ENCODE measurements at regions not wholly inside any gene's neighbourhood (a gene's known extent, or its start where the extent isn't known, plus 50 kb on each side); places are given as distances from the start of the nearest gene placed in this dataset.
A peak's percentile ranks its signal among the peaks of the same experiment; 100 is the strongest.

DNA sequence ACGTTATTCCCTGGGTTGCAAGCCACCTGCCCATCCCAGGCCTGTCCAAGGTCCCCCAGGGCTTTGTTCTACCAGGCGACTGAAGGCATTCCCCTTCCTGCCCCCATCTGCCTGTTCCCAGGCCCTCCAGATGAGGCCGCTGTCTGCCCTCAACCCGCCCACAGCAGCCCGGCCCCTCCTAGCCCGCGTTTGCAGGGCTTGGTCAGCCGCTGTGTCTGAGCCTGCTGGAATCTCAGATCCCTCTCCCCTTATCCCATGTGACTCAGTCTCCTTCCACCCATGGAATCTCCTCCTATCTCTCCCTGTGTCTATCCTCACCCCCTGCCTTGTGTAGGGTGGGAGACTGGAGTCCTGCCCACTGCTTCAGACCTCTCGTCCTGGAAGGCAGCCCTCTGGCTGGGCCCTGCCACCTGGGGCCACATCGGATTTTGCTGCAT, 186.0 kb upstream of the TNRC6C start:
- DNase-seq (ENCODE audit: low read depth, low spot score) = no peak
- ChIA-PET POLR2A (no interaction called here), CTCF (no interaction called here)
- Histone ChIP-seq H3K27me3 (ENCODE audit: control insufficient read depth, insufficient read depth, low read length) (peaks cover 9% of the 10 kb centered on the region), H3K4me3 (ENCODE audit: low read depth, low read length) (no peak overlapping the region), H3K27ac (ENCODE audit: low read depth, low read length) (no peak overlapping the region), H3K9me3 (ENCODE audit: control insufficient read depth, insufficient read depth, low read length) (no peaks in the 10 kb centered on the region; the same call in 1 of the 2 replicates)
- TF ChIP-seq, protein P1, sequence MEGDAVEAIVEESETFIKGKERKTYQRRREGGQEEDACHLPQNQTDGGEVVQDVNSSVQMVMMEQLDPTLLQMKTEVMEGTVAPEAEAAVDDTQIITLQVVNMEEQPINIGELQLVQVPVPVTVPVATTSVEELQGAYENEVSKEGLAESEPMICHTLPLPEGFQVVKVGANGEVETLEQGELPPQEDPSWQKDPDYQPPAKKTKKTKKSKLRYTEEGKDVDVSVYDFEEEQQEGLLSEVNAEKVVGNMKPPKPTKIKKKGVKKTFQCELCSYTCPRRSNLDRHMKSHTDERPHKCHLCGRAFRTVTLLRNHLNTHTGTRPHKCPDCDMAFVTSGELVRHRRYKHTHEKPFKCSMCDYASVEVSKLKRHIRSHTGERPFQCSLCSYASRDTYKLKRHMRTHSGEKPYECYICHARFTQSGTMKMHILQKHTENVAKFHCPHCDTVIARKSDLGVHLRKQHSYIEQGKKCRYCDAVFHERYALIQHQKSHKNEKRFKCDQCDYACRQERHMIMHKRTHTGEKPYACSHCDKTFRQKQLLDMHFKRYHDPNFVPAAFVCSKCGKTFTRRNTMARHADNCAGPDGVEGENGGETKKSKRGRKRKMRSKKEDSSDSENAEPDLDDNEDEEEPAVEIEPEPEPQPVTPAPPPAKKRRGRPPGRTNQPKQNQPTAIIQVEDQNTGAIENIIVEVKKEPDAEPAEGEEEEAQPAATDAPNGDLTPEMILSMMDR (IDR thresholded peaks at IDR 0.05; ENCODE audit: low read depth, low read length) = peak; percentile 43

DNA sequence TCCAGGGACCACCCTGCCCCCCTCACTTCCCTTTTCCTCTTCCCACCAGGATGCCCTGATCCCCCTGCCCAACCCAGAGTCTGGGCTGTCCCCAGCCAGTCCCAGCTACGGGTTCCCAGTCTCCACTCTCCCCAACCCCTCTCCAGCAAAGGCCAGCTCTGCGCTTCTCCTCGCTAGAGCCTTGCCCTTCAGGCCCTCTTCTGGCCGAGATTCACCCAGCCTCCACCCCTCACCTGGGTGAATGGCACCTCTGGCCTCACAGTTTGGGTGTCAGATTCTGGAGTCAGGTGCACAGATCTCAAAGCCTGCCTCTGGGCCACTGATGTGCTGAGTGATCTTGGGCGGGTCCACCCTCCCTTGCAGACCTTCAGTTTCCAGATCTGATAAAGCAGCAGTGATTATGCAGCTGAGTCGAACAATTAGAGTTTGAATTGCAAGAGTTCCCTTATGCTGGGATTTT, 185.6 kb upstream of the TNRC6C start:
- ChIA-PET POLR2A (no interaction called here), CTCF (no interaction called here)
- TF ChIP-seq, protein P1 (IDR thresholded peaks at IDR 0.05; ENCODE audit: low read depth, low read length) = no peak

DNA sequence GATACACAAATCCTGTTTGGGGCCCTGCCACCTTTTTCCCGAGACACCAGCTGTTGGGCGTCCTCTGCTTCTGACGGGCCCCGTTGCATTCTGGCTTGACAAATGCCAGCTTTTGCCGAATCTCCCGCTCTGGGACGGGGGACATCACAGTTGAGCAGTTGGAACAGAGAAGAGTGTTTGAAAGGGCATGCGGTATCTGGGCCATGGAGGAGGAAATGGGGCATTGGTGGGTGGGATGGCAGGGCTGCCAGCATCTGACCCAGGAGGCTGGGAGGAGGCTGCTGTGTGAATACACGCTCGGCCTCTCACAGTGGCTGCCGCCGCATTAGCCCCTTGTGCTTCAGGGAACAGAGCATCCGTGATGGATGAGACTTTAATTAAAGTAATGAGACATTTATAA, 184.3 kb upstream of the TNRC6C start:
- TF ChIP-seq, protein P1 (IDR thresholded peaks at IDR 0.05; ENCODE audit: low read depth, low read length) = no peak
- Histone ChIP-seq H3K4me3 (ENCODE audit: low read depth, low read length) (no peak overlapping the region), H3K27me3 (ENCODE audit: control insufficient read depth, insufficient read depth, low read length) (peaks cover 16% of the 10 kb centered on the region), H3K9me3 (ENCODE audit: control insufficient read depth, insufficient read depth, low read length) (no peaks in the 10 kb centered on the region; the same call in 1 of the 2 replicates), H3K27ac (ENCODE audit: low read depth, low read length) (no peak overlapping the region)
- ChIA-PET POLR2A (no interaction called here), CTCF (no interaction called here)
- no peak for DNase-seq (ENCODE audit: low read depth, low spot score)

More for the DNA sequence above, 185.6 kb upstream of the TNRC6C start:
- H3K27me3 ChIP-seq (ENCODE audit: control insufficient read depth, insufficient read depth, low read length) = peaks cover 9% of the 10 kb centered on the region
- no peak for DNase-seq (ENCODE audit: low read depth, low spot score)
- no peak overlapping the region for H3K4me3 ChIP-seq (ENCODE audit: low read depth, low read length)
- no peak overlapping the region for H3K27ac ChIP-seq (ENCODE audit: low read depth, low read length)
- no peaks in the 10 kb centered on the region; the same call in 1 of the 2 replicates for H3K9me3 ChIP-seq (ENCODE audit: control insufficient read depth, insufficient read depth, low read length)

DNA sequence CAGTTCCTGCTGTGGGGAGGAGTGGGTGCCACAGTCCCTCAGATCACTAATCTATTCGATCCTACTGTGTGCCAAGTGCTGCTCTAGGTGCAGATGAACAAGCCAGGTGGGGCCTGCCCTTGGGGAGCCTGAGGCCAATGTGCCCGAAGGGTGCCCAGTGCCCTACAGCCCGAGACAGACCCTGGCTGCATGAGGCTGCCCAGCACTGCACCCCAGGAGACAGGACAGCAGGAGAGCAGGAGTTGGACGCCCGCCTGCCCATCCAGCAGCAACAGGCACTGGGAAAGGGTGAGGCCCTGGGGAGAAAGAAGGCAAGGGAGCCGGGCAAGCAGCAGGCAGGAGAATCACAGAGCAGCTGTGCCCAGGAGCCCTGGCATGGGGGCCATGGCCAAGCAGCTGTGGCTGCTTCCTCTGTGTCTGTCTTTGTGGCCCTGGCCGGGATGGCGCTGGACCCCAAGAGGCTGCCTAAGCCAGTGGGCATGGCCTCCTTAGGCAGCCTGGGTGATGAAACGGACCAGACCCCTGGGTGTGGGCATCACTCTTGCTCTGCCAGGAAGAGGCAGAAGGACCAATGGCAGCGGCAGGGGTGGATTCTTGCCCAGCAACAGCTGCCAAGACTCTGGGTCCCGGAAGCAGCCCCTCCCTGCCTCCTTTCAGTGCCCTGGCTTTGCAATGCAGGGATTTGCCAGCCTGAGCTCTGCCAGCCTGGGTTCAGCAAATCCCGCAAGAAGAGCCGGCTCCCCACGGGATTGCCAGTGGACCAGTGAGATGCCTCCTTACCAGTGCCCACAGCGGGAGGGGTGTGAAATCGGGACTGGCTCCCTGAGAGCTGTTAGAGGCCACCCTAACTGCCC, 179.6 kb upstream of the TNRC6C start:
- POLR2A ChIA-PET = no interaction called here
- TF ChIP-seq, protein P1 (IDR thresholded peaks at IDR 0.05; ENCODE audit: low read depth, low read length) = no peak
- Histone ChIP-seq H3K4me3 (ENCODE audit: low read depth, low read length) (no peak overlapping the region), H3K27me3 (ENCODE audit: control insufficient read depth, insufficient read depth, low read length) (peaks cover 33% of the 10 kb centered on the region), H3K27ac (ENCODE audit: low read depth, low read length) (no peak overlapping the region), H3K9me3 (ENCODE audit: control insufficient read depth, insufficient read depth, low read length) (no peaks in the 10 kb centered on the region)
- DNase-seq (ENCODE audit: low read depth, low spot score) = no peak
- CTCF ChIA-PET = interaction anchor here (0.6 kb wide), 1 partner anchor 513 kb away, joined by 4 read pairs; no protein-coding TSS in a partner anchor
